ENCODE measurements at regions not wholly inside any gene's neighbourhood (a gene's known extent, or its start where the extent isn't known, plus 50 kb on each side); places are given as distances from the start of the nearest gene placed in this dataset.

- H3K9ac ChIP-seq: no peak overlapping the region
- no peaks in the 10 kb centered on the region for H3K4me1 ChIP-seq
- TF ChIP-seq CTCF (IDR thresholded peaks at IDR 0.05): no peak
- H3K9me3 ChIP-seq (ENCODE audit: control insufficient read depth, low read length): no peaks in the 10 kb centered on the region
- H3K4me3 ChIP-seq (ENCODE audit: low read depth, low read length): no peak overlapping the region
- H3K36me3 ChIP-seq (ENCODE audit: control insufficient read depth, insufficient read depth, low read length): no peaks in the 10 kb centered on the region
- H2AFZ ChIP-seq: no peak overlapping the region
- H3K4me2 ChIP-seq (ENCODE audit: low read length): no peak overlapping the region
- no peak overlapping the region for H3K27ac ChIP-seq
- H3K27me3 ChIP-seq (ENCODE audit: control insufficient read depth, insufficient read depth, low read length): no peaks in the 10 kb centered on the region
- H3K79me2 ChIP-seq: no peaks in the 10 kb centered on the region
These were observed 218.8 kb downstream of the C4orf33 start for GRCh38 chr4:129314781-129315180.

GRCh38 chr4:129322920-129323319, 227.0 kb downstream of the C4orf33 start:
- Histone ChIP-seq H3K4me2 (ENCODE audit: low read length) (no peak overlapping the region), H3K27me3 (ENCODE audit: control insufficient read depth, insufficient read depth, low read length) (no peaks in the 10 kb centered on the region), H3K27ac (no peak overlapping the region), H3K4me1 (no peaks in the 10 kb centered on the region), H3K9ac (no peak overlapping the region), H2AFZ (no peak overlapping the region), H3K36me3 (ENCODE audit: control insufficient read depth, insufficient read depth, low read length) (no peaks in the 10 kb centered on the region), H3K79me2 (no peaks in the 10 kb centered on the region), H3K9me3 (ENCODE audit: control insufficient read depth, low read length) (no peaks in the 10 kb centered on the region), H3K4me3 (ENCODE audit: low read depth, low read length) (no peak overlapping the region)
- no peak for TF ChIP-seq CTCF (IDR thresholded peaks at IDR 0.05)

- no peaks in the 10 kb centered on the region for H3K4me1 ChIP-seq
- H3K9ac ChIP-seq: no peak overlapping the region
- TF ChIP-seq CTCF (IDR thresholded peaks at IDR 0.05): no peak
- H3K4me3 ChIP-seq (ENCODE audit: low read depth, low read length): no peak overlapping the region
- no peaks in the 10 kb centered on the region for H3K79me2 ChIP-seq
- no peak overlapping the region for H3K4me2 ChIP-seq (ENCODE audit: low read length)
- no peaks in the 10 kb centered on the region for H3K36me3 ChIP-seq (ENCODE audit: control insufficient read depth, insufficient read depth, low read length)
- H2AFZ ChIP-seq: no peak overlapping the region
- H3K27me3 ChIP-seq (ENCODE audit: control insufficient read depth, insufficient read depth, low read length): no peaks in the 10 kb centered on the region
- no peak overlapping the region for H3K27ac ChIP-seq
- no peaks in the 10 kb centered on the region for H3K9me3 ChIP-seq (ENCODE audit: control insufficient read depth, low read length)
These were observed 227.7 kb downstream of the C4orf33 start for GRCh38 chr4:129323658-129324057.

GRCh38 chr4:129326571-129327460, 230.9 kb downstream of the C4orf33 start:
- TF ChIP-seq CTCF (IDR thresholded peaks at IDR 0.05): no peak
- no peak overlapping the region for H2AFZ ChIP-seq
- H3K9ac ChIP-seq: no peak overlapping the region
- H3K4me3 ChIP-seq (ENCODE audit: low read depth, low read length): no peak overlapping the region
- H3K27ac ChIP-seq: no peak overlapping the region
- H3K36me3 ChIP-seq (ENCODE audit: control insufficient read depth, insufficient read depth, low read length): no peaks in the 10 kb centered on the region
- H3K4me2 ChIP-seq (ENCODE audit: low read length): no peak overlapping the region
- no peaks in the 10 kb centered on the region for H3K4me1 ChIP-seq
- H3K9me3 ChIP-seq (ENCODE audit: control insufficient read depth, low read length): no peaks in the 10 kb centered on the region
- no peaks in the 10 kb centered on the region for H3K79me2 ChIP-seq
- no peaks in the 10 kb centered on the region for H3K27me3 ChIP-seq (ENCODE audit: control insufficient read depth, insufficient read depth, low read length)

GRCh38 chr4:129327637-129328036, 231.7 kb downstream of the C4orf33 start:
- no peaks in the 10 kb centered on the region for H3K9me3 ChIP-seq (ENCODE audit: control insufficient read depth, low read length)
- TF ChIP-seq CTCF (IDR thresholded peaks at IDR 0.05): no peak
- H2AFZ ChIP-seq: no peak overlapping the region
- H3K4me3 ChIP-seq (ENCODE audit: low read depth, low read length): no peak overlapping the region
- no peaks in the 10 kb centered on the region for H3K79me2 ChIP-seq
- H3K4me2 ChIP-seq (ENCODE audit: low read length): no peak overlapping the region
- no peak overlapping the region for H3K27ac ChIP-seq
- no peaks in the 10 kb centered on the region for H3K27me3 ChIP-seq (ENCODE audit: control insufficient read depth, insufficient read depth, low read length)
- no peaks in the 10 kb centered on the region for H3K36me3 ChIP-seq (ENCODE audit: control insufficient read depth, insufficient read depth, low read length)
- H3K4me1 ChIP-seq: no peaks in the 10 kb centered on the region
- H3K9ac ChIP-seq: no peak overlapping the region
